K562 (cell line): ENCODE measurements at regions not wholly inside any gene's neighbourhood (a gene's known extent, or its start where the extent isn't known, plus 50 kb on each side); places are given as distances from the start of the nearest gene placed in this dataset.

Source experiments
- E2F3 ChIP-seq: fragments of 250-450 bp; sonication (Bioruptor Pico); IDR thresholded peaks from 2 replicates; pipeline ENCODE4 v1.4.0; 2020; ENCODE audit warnings: mild to moderate bottlenecking
- FOXP4 ChIP-seq: sonication (generic); formaldehyde crosslinking; IDR thresholded peaks from 2 replicates; pipeline ENCODE4 v1.8.0; 2022; ENCODE audit warnings: mild to moderate bottlenecking, missing genetic modification reagents, borderline replicate concordance
- MGA ChIP-seq: fragments of 450-650 bp; IDR thresholded peaks from 2 replicates; pipeline ENCODE4 v1.6.1; 2016; ENCODE audit warnings: mild to moderate bottlenecking, moderate library complexity
- RBM22 ChIP-seq: fragments of 200-400 bp; formaldehyde crosslinking; IDR thresholded peaks from 2 replicates; pipeline ENCODE4 v1.6.1; 2018; ENCODE audit warnings: low read length, low read depth; ENCODE audit not compliant: poor library complexity, severe bottlenecking
- TFAM ChIP-seq: fragments of 250-450 bp; sonication (Bioruptor Pico); conservative IDR thresholded peaks from 2 replicates; pipeline ENCODE4 v1.5.0; 2021; ENCODE audit warnings: mild to moderate bottlenecking, moderate library complexity
- YBX1 ChIP-seq: fragments of 450-650 bp; IDR thresholded peaks from 2 replicates; pipeline ENCODE4 v1.7.1; 2016; ENCODE audit warnings: mild to moderate bottlenecking

GRCh38 chr12:127703026-127703425 is 563.9 kb upstream of the TMEM132C start (continued):
- TF ChIP-seq FOXP4 (no peak), RBM22 (no peak), YBX1 (no peak), TFAM (no peak), E2F3 (no peak), MGA (no peak)
